ENCODE measurements at regions not wholly inside any gene's neighbourhood (a gene's known extent, or its start where the extent isn't known, plus 50 kb on each side); places are given as distances from the start of the nearest gene placed in this dataset.

DNA sequence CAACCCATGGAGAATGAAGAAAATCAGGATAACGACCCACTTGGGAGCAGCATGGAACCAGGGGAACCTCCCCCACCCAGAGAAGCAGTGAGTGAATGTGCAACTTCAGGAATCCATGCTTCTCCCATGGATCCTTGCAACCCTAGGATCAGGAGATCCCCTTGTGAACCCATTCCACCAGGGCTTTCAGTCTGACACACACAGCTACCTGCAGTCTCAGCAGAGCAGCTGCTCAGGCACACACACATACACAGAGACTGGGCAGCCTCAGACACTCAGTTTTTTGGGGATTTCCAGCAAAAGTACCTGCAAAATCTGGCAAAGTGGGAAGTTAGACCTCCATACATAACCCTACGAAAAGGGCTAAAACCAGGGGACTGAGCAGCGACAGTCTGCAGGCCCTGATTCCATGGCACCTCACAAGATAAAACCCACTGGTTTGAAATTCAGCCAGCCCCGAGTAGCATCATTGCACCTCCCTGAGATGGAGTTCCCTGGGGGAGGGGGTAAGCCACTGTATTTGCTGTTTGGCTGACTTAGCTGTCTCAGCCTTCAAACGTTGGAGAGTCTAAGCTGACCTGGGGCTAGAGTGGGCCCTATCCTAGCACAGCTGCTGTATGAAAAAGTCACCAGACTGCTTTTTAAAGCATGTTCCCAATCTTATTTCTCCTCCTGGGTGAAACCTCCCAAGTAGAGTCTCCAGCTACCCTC, 737.5 kb upstream of the NDST4 start:
- TF ChIP-seq, protein P1, sequence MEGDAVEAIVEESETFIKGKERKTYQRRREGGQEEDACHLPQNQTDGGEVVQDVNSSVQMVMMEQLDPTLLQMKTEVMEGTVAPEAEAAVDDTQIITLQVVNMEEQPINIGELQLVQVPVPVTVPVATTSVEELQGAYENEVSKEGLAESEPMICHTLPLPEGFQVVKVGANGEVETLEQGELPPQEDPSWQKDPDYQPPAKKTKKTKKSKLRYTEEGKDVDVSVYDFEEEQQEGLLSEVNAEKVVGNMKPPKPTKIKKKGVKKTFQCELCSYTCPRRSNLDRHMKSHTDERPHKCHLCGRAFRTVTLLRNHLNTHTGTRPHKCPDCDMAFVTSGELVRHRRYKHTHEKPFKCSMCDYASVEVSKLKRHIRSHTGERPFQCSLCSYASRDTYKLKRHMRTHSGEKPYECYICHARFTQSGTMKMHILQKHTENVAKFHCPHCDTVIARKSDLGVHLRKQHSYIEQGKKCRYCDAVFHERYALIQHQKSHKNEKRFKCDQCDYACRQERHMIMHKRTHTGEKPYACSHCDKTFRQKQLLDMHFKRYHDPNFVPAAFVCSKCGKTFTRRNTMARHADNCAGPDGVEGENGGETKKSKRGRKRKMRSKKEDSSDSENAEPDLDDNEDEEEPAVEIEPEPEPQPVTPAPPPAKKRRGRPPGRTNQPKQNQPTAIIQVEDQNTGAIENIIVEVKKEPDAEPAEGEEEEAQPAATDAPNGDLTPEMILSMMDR (conservative IDR thresholded peaks at IDR 0.05; ENCODE audit: low read length): no peak
- TF ChIP-seq EZH2phosphoT487 (IDR thresholded peaks at IDR 0.05; ENCODE audit: borderline replicate concordance): no peak
